ENCODE measurements at regions not wholly inside any gene's neighbourhood (a gene's known extent, or its start where the extent isn't known, plus 50 kb on each side); places are given as distances from the start of the nearest gene placed in this dataset.

- TF ChIP-seq CTCF (IDR thresholded peaks at IDR 0.05) (no peak), POLR2A (IDR thresholded peaks at IDR 0.05; ENCODE audit: low read depth) (no peak)
These were observed 683.5 kb downstream of the TRIML1 start for GRCh38 chr4:188822698-188823097.
